ENCODE measurements at regions not wholly inside any gene's neighbourhood (a gene's known extent, or its start where the extent isn't known, plus 50 kb on each side); places are given as distances from the start of the nearest gene placed in this dataset.

- no peak for TF ChIP-seq CTCF (conservative IDR thresholded peaks at IDR 0.05)
- no peak for TF ChIP-seq ZFX (IDR thresholded peaks at IDR 0.05)
Measured at GRCh38 chr3:35549690-35550089, 89.6 kb upstream of the ARPP21 start.
